Esophagus muscularis mucosa (tissue), 4 donors: ENCODE measurements at regions not wholly inside any gene's neighbourhood (a gene's known extent, or its start where the extent isn't known, plus 50 kb on each side); places are given as distances from the start of the nearest gene placed in this dataset.

Experiments
- CTCF ChIP-seq, 3 experiments: fragments of 200-600 bp in 2 of 3; fragments of 450-650 bp in 1 of 3; sonication (generic) in 2 of 3; IDR thresholded peaks; one replicate each; pipeline ENCODE4 v1.5.1; 2017 to 2019; ENCODE audit warnings: antibody characterized with exemption in 3 of 3, mild to moderate bottlenecking in 2 of 3, moderate library complexity in 1 of 3
- EP300 ChIP-seq: sonication (generic); formaldehyde crosslinking; IDR thresholded peaks from one replicate; pipeline ENCODE4 v1.6.1; 2017; ENCODE audit warnings: antibody characterized with exemption
- POLR2A ChIP-seq: fragments of 450-650 bp; IDR thresholded peaks from one replicate; pipeline ENCODE4 v1.6.1; 2017; ENCODE audit warnings: antibody characterized with exemption, moderate library complexity, mild to moderate bottlenecking, low read depth
- POLR2AphosphoS5 ChIP-seq, 2 donors: sonication (generic); formaldehyde crosslinking; IDR thresholded peaks; one replicate each; pipeline ENCODE4 v1.6.1; 2017; ENCODE audit warnings: antibody characterized with exemption in 2 of 2

DNA sequence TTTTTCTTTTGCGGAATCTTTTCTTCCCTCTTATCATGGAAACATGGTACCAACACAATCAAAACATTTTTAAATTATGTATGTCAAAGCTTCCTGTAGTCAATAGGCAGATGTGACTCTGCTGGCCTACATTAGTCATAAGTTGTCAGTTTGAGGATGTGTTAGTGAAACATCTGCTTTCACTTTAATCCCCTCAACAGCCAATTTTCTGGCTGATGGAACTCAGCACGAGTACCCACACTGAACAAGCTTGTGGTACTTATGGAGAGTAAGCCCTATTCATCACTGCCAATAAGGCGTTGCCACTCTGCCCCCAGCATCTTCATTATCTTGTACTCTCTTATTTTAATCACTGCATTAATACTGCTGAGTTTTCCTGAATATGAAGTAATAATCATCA is 1034.4 kb downstream of the CDH9 start:
- TF ChIP-seq CTCF (IDR thresholded peaks at IDR 0.05): no peak
- no peak for TF ChIP-seq POLR2AphosphoS5 (IDR thresholded peaks at IDR 0.05)
- no peak for TF ChIP-seq POLR2A
- TF ChIP-seq EP300: no peak
